PC-9 (cell line): ENCODE measurements at regions not wholly inside any gene's neighbourhood (a gene's known extent, or its start where the extent isn't known, plus 50 kb on each side); places are given as distances from the start of the nearest gene placed in this dataset.

ENCODE experiments used
- EZH2 ChIP-seq: fragments of 200-600 bp; sonication (generic); IDR thresholded peaks from 2 replicates; pipeline ENCODE4 v1.8.0; 2017; ENCODE audit warnings: antibody characterized with exemption, low read depth
- TF ChIP-seq, protein P1 (sequence below): fragments of 200-600 bp; sonication (generic); conservative IDR thresholded peaks from 2 replicates; pipeline ENCODE4 v1.6.1; 2017; ENCODE audit warnings: mixed run types, antibody characterized with exemption, mild to moderate bottlenecking, moderate library complexity

DNA sequence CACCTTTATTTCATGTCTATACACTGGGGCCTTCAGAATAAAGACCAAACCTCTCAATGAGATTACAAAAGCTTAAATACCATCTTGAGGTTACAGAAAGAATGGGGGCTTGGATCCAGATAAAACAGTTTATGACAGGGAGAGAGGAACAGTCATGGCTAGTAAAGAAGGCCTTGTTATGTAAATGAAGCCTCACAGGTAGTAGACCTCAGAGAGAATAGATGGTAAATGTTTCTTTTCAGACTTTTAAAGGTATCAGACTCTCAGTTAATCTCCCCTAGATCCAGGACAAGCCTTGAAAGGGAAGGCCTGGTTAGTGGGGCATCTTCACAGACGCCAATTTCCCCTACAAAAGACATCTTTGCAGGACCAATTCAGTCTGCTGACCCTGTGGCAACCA is 1325.6 kb downstream of the HACE1 start:
- TF ChIP-seq, protein P1, sequence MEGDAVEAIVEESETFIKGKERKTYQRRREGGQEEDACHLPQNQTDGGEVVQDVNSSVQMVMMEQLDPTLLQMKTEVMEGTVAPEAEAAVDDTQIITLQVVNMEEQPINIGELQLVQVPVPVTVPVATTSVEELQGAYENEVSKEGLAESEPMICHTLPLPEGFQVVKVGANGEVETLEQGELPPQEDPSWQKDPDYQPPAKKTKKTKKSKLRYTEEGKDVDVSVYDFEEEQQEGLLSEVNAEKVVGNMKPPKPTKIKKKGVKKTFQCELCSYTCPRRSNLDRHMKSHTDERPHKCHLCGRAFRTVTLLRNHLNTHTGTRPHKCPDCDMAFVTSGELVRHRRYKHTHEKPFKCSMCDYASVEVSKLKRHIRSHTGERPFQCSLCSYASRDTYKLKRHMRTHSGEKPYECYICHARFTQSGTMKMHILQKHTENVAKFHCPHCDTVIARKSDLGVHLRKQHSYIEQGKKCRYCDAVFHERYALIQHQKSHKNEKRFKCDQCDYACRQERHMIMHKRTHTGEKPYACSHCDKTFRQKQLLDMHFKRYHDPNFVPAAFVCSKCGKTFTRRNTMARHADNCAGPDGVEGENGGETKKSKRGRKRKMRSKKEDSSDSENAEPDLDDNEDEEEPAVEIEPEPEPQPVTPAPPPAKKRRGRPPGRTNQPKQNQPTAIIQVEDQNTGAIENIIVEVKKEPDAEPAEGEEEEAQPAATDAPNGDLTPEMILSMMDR, result no peak
- no peak for TF ChIP-seq EZH2
